Spleen (tissue), 7 donors: ENCODE measurements at regions not wholly inside any gene's neighbourhood (a gene's known extent, or its start where the extent isn't known, plus 50 kb on each side); places are given as distances from the start of the nearest gene placed in this dataset.

Experiments used
- POLR2A ChIP-seq, 3 donors: fragments of 450-650 bp; IDR thresholded peaks; one replicate each; pipeline ENCODE4 v1.5.1; 2017; ENCODE audit warnings: antibody characterized with exemption in 3 of 3, mild to moderate bottlenecking in 1 of 3
- POLR2AphosphoS5 ChIP-seq, 3 donors: sonication (generic); formaldehyde crosslinking; IDR thresholded peaks; one replicate each; pipeline ENCODE4 v1.5.1; 2017; ENCODE audit warnings: antibody characterized with exemption in 3 of 3
- TF ChIP-seq, protein P1 (sequence below), 11 experiments: fragments of 200-600 bp in 7 of 11; fragments of 450-650 bp in 4 of 11; sonication (generic) in 4 of 11; IDR thresholded peaks in 8 of 11; conservative IDR thresholded peaks in 3 of 11; 1 replicate in 7 of 11; 2 replicates in 4 of 11; pipeline versions ENCODE4 v1.4.0 to v1.8.0; 2016 to 2021; ENCODE audit warnings: antibody characterized with exemption in 11 of 11, inconsistent platforms in 4 of 11, mild to moderate bottlenecking in 1 of 11
- donor health status: DM: no; HTN: no; CAD: no; lungs with moderate emphysema.
- donor health status: DM: no; HTN: no; CAD: no.
- donor health status: DM: no; HTN: no; CAD: no.

DNA sequence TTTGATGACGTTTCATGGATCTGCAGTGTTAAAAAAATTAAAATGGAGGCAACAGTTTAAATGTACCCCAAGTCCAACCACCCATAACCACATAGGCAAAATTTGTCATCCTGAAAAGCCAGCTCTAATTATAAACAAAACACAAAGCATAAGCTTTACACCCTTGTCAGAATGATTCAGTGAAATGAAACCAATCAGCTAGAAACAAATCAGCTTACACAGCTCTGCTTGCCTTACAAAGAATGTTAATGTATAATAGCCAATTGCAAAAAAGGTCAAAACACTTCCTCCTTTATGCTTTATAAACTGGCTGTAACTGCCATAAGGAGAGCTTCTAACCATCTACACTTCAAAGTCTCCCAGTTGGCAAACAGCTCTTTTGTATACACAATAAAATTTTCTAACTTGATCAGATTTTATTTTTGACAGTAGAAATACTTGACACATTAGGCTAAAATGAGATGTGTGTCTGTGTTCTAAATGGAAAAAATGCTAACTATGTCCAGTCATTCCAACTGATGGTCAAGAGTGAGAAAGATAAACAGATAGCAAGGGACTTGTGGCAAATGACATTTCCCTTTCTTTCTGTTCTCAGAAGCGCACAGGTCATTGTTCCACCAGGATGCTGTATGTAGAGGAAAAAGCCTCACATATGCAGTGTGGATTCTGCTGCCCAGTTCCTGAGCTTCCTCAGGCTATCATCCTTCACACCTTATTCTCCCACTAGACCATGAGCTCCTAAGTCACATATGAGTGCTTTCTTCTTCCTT, 344.3 kb upstream of the ID4 start:
- TF ChIP-seq POLR2A (IDR thresholded peaks at IDR 0.05) (no peak), POLR2AphosphoS5 (IDR thresholded peaks at IDR 0.05) (no peak)
- TF ChIP-seq, protein P1, sequence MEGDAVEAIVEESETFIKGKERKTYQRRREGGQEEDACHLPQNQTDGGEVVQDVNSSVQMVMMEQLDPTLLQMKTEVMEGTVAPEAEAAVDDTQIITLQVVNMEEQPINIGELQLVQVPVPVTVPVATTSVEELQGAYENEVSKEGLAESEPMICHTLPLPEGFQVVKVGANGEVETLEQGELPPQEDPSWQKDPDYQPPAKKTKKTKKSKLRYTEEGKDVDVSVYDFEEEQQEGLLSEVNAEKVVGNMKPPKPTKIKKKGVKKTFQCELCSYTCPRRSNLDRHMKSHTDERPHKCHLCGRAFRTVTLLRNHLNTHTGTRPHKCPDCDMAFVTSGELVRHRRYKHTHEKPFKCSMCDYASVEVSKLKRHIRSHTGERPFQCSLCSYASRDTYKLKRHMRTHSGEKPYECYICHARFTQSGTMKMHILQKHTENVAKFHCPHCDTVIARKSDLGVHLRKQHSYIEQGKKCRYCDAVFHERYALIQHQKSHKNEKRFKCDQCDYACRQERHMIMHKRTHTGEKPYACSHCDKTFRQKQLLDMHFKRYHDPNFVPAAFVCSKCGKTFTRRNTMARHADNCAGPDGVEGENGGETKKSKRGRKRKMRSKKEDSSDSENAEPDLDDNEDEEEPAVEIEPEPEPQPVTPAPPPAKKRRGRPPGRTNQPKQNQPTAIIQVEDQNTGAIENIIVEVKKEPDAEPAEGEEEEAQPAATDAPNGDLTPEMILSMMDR (IDR thresholded peaks at IDR 0.05 in 8 of 11, conservative IDR thresholded peaks at IDR 0.05 in 3 of 11): no peak
